ENCODE measurements at regions not wholly inside any gene's neighbourhood (a gene's known extent, or its start where the extent isn't known, plus 50 kb on each side); places are given as distances from the start of the nearest gene placed in this dataset.

GRCh38 chr9:91025856-91026255 is 224.2 kb downstream of the SYK start:
- no peak for TF ChIP-seq CTCF (conservative IDR thresholded peaks at IDR 0.05; ENCODE audit: low read depth in 2 of 2)
- TF ChIP-seq EZH2 (IDR thresholded peaks at IDR 0.05; ENCODE audit: low read depth, unreplicated experiment): no peak
- TF ChIP-seq POLR2AphosphoS5 (IDR thresholded peaks at IDR 0.05; ENCODE audit: low read depth): no peak
- no peak for TF ChIP-seq CREB1 (CRISPR knock-in tag; IDR thresholded peaks at IDR 0.05; ENCODE audit: low read depth)
- no peak for TF ChIP-seq REST (IDR thresholded peaks at IDR 0.05; ENCODE audit: unreplicated experiment)
- no peak for TF ChIP-seq NANOG (IDR thresholded peaks at IDR 0.05; ENCODE audit: borderline replicate concordance)
